GM12865 (cell line): ENCODE measurements at regions not wholly inside any gene's neighbourhood (a gene's known extent, or its start where the extent isn't known, plus 50 kb on each side); places are given as distances from the start of the nearest gene placed in this dataset.

Experiments
- DNase-seq: peaks from one replicate; pipeline ENCODE4 v3.0.0; 2010; ENCODE audit warnings: low read depth
- H3K4me3 ChIP-seq: 2 replicates; pipeline ENCODE4 v1.5.1; 2011; ENCODE audit warnings: mild to moderate bottlenecking, low read depth, low read length, control low read depth
- TF ChIP-seq, protein P1 (sequence below): IDR thresholded peaks from 2 replicates; pipeline ENCODE4 v1.5.1; 2011; ENCODE audit warnings: low read length, control low read depth, low read depth, inconsistent platforms; ENCODE audit not compliant: insufficient read depth; ENCODE audit errors: missing control alignments

DNA sequence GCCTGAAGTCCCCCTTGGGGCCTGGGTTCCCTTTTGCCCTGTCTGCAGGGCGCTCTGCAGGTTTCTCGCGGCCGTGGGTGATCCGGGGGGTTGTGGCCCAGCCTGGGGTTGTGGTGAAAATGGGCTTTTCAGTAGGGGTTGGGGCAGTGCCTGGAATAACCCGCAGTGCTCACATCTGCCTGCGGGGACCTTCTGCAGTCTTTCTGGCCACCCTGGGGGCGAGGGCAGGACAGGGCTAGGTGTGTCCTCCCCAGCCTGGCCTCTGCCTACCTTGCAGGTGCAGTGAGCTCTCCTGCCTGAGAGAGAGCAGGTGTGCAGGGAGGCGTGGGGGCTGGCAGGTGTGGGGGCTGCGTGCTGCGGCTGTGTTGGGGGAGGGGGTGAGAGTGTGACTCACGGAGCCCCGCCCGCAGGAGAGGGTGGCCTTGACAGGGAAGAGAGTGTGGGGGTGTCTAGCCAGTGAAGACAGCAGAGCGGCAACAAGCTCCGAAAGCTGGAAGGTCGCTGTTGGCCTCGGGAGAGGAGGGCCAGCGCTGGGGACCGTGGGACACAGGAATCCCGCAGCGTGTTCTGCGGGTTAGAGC lies 131.4 kb downstream of the MRPL36 start:
- no peak overlapping the region for H3K4me3 ChIP-seq
- no peak for DNase-seq

DNA sequence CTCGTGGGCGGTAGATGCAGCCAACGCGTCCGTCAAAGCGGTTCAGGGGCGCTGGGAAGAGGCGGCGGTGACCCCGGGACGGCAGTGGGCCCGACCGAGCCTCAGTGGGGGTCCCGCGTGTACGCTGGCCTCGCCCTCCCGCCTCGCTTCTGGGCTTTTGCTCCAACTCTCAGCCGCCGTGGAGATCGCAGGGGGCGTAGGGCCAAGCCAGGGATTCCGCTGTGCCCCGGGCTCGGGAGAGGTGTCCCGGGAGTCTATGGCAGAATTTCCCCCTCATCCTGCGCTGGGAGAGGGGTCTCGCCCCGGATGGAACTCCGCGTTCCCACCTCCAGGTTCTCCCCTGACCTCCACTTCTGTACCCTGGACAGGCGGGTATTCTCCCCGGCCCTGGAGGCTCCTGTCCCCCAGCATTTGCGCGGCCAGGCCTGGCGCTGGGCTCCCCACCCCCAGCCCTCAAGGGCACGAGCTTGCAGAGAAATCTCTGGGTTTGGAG lies 131.9 kb downstream of the MRPL36 start:
- TF ChIP-seq, protein P1, sequence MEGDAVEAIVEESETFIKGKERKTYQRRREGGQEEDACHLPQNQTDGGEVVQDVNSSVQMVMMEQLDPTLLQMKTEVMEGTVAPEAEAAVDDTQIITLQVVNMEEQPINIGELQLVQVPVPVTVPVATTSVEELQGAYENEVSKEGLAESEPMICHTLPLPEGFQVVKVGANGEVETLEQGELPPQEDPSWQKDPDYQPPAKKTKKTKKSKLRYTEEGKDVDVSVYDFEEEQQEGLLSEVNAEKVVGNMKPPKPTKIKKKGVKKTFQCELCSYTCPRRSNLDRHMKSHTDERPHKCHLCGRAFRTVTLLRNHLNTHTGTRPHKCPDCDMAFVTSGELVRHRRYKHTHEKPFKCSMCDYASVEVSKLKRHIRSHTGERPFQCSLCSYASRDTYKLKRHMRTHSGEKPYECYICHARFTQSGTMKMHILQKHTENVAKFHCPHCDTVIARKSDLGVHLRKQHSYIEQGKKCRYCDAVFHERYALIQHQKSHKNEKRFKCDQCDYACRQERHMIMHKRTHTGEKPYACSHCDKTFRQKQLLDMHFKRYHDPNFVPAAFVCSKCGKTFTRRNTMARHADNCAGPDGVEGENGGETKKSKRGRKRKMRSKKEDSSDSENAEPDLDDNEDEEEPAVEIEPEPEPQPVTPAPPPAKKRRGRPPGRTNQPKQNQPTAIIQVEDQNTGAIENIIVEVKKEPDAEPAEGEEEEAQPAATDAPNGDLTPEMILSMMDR, result no peak
- DNase-seq, result no peak
- no peak overlapping the region for H3K4me3 ChIP-seq

More for the DNA sequence above, 131.4 kb downstream of the MRPL36 start:
- TF ChIP-seq, protein P1, result no peak

DNA sequence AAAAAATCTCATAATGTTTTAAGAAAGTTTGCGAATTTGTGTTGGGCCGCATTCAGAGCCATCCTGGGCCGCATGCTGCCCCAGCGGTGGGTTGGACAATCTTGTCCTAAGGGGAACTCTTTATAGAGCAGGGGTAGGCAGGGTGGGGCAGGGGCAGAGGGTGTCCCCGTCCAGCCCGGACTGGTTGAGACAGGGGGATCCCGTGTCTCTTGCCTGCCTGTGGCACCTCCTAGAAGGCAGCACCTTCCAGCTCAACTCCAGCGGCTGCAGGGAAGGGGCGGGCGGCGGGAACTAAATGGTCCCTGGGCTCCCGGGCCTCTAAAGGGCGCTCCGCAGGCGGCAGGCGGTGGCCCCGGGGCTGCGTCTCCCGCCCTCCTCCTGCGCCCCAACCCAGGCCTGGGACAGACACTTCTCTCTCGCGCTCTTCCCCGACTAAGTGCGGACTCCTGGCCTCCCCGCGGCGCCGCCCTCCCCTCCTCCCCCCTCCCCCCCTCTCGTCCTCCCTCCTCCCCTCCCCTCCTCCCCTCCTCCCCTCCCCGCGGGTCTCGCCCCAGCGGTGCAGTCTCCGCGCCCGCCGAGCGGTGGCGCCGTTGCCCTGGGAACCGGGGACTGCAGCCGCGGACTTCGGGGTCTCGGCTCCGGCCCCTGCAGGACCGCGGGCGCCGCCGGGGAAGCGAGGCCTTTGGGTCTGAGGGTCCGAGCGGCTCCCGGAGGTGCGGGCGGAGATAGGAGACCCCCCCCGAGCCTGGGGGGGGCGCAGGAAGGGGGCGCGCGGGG lies 132.6 kb downstream of the MRPL36 start:
- DNase-seq, result no peak
- H3K4me3 ChIP-seq, result no peak overlapping the region
- TF ChIP-seq, protein P1, result peak; percentile 38

DNA sequence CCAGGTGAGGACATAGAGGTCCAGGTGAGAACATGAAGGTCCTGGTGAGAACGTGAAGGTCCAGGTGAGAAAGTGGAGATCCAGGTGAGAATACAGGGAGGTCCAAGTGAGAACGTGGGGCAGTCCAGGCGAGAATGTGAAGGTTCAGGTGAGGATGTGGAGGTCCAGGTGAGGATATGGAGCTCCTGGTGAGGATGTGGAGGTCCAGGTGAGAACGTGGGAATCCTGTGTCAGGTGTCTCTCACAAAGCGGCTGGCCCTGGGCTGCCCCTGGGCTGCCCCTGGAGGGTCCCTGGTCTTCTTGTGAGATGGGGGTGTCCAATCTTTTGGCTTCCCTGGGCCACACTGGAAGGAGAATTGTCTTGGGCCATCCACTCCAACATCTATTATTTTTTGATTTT lies 133.4 kb downstream of the MRPL36 start:
- TF ChIP-seq, protein P1, result no peak
- no peak for DNase-seq
- no peak overlapping the region for H3K4me3 ChIP-seq

DNA sequence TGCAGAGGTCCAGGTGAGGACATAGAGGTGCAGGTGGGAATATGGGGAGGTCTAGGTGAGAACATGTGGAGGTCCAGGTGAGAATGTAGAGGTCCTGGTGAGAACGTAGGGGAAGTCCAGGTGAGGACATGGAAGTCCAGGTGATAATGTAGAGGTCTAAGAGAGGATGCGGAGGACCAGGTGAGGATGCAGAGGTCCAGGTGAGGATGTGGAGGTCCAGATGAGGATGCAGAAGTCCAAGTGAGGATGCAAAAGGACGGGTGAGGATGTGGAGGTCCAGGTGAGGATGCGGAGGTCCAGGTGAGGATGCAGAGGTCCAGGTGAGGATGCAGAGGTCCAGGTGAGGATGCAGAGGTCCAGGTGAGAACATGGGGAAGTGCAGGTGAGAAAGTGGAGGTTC lies 133.8 kb downstream of the MRPL36 start:
- TF ChIP-seq, protein P1, result no peak
- no peak for DNase-seq

DNA sequence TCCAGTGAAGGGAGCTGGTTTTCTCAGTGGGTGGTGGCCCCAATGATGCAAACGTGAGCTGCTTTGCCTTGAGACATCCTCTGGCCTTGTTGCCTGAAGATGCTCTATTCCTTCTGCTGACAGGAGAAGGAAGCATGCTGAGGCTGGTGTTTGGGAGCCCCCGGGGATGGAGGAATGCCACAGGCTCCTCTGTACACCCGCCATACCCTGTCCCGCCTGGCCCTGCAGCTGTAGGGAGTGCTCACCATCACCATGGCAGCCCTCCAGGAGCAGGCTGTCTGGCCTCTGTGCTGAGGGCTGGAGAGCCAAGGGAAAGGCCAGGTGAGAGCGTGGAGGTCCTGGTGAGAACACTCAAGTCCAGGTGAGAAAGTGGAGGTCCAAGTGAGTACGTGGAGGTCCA lies 134.4 kb downstream of the MRPL36 start:
- DNase-seq, result no peak
- TF ChIP-seq, protein P1, result no peak
- H3K4me3 ChIP-seq, result no peak overlapping the region

More for the DNA sequence above, 133.8 kb downstream of the MRPL36 start:
- no peak overlapping the region for H3K4me3 ChIP-seq

DNA sequence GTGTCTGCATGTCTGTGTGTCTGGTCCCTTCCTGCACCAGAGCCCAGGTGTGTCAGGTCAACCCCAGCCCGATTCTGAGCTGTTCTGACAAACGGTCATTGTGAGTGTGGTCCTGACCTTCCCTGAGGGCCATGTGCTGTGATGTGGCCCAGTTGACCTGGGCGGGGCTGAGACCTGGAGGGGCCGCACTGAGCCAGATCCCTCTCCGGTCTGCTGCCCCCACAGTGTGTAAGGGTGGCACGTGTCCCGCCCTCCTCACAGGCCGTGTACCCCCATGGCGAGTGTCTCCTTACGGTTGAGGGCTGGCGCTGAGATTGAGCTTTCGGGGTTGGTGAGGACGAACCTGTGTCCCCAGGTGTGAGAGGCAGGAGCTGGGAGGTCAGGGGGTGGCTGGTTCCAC lies 136.5 kb downstream of the MRPL36 start:
- DNase-seq, result no peak
- H3K4me3 ChIP-seq, result no peak overlapping the region
- TF ChIP-seq, protein P1, result no peak
